Cerebellar cortex (tissue), 1 donor: ENCODE measurements at regions not wholly inside any gene's neighbourhood (a gene's known extent, or its start where the extent isn't known, plus 50 kb on each side); places are given as distances from the start of the nearest gene placed in this dataset.
"Not testable (repeated sequence)": the region's sequence is repeated elsewhere in the genome, so short reads cannot be mapped to it uniquely, and the experiment has no call there.

ENCODE experiments used
- DNase-seq: peaks from one replicate; pipeline ENCODE4 v3.0.0-alpha.2; 2015; ENCODE audit warnings: low spot score

GRCh38 chr12:89880690-89881350, 172.2 kb upstream of the ATP2B1 start:
- DNase-seq, result no peak

GRCh38 chr12:89879766-89880165, 171.1 kb upstream of the ATP2B1 start:
- DNase-seq, result no peak

GRCh38 chr12:89878950-89879349, 170.3 kb upstream of the ATP2B1 start:
- DNase-seq, result no peak

- no peak for DNase-seq
These were observed 169.7 kb upstream of the ATP2B1 start for GRCh38 chr12:89878327-89878726.

GRCh38 chr12:89877671-89878070, 169.0 kb upstream of the ATP2B1 start:
- DNase-seq, result no peak

- no peak for DNase-seq
These were observed 168.5 kb upstream of the ATP2B1 start for GRCh38 chr12:89877136-89877535.

GRCh38 chr12:89875809-89876208, 167.2 kb upstream of the ATP2B1 start:
- no peak for DNase-seq

GRCh38 chr12:89875225-89875624, 166.6 kb upstream of the ATP2B1 start:
- no peak for DNase-seq

- no peak for DNase-seq
These were observed 165.5 kb upstream of the ATP2B1 start for GRCh38 chr12:89874146-89874545.

GRCh38 chr12:89873745-89874144, 165.1 kb upstream of the ATP2B1 start:
- DNase-seq, result no peak

- no peak for DNase-seq
These were observed 164.4 kb upstream of the ATP2B1 start for GRCh38 chr12:89872922-89873630.

GRCh38 chr12:89870413-89871184, 162.0 kb upstream of the ATP2B1 start:
- no peak for DNase-seq

GRCh38 chr12:89867611-89868010, 159.0 kb upstream of the ATP2B1 start:
- DNase-seq, result not testable (repeated sequence)

GRCh38 chr12:89864411-89864810, 155.8 kb upstream of the ATP2B1 start:
- DNase-seq, result no peak

- DNase-seq, result no peak
These were observed 155.3 kb upstream of the ATP2B1 start for GRCh38 chr12:89863968-89864367.

- DNase-seq, result no peak
These were observed 154.9 kb upstream of the ATP2B1 start for GRCh38 chr12:89863493-89863938.

- DNase-seq, result no peak
These were observed 154.1 kb upstream of the ATP2B1 start for GRCh38 chr12:89862511-89863445.

- DNase-seq, result no peak
These were observed 152.4 kb upstream of the ATP2B1 start for GRCh38 chr12:89861086-89861485.

- DNase-seq, result no peak
These were observed 151.0 kb upstream of the ATP2B1 start for GRCh38 chr12:89859508-89860220.

- no peak for DNase-seq
These were observed 150.1 kb upstream of the ATP2B1 start for GRCh38 chr12:89858718-89859117.

- no peak for DNase-seq
These were observed 149.1 kb upstream of the ATP2B1 start for GRCh38 chr12:89857652-89858274.
